GM12878 (cell line): ENCODE measurements at regions not wholly inside any gene's neighbourhood (a gene's known extent, or its start where the extent isn't known, plus 50 kb on each side); places are given as distances from the start of the nearest gene placed in this dataset.

ENCODE experiments used
- ATAC-seq: fragments of 200-7000 bp; cut with Tn5 transposase; 3 replicates; pipeline ENCODE4 v1.9.1; 2020; ENCODE audit warnings: mild to moderate bottlenecking, moderate library complexity
- BruUV-seq: library from RNA; stranded (reverse); fragments of 400-500 nt; replicated peaks from 2 replicates; lab custom pipeline; 2021; lab: Mats Ljungman, UMichigan
- CTCF ChIA-PET: fragments of 300-600 bp; sonication (Branson Sonifier 250); formaldehyde crosslinking; extraction: SDS; loops from one replicate; lab custom pipeline; 2021; ENCODE audit warnings: inconsistent platforms; lab: Yijun Ruan, JAX
- POLR2A ChIA-PET: fragments of 350-600 bp; formaldehyde crosslinking; extraction: SDS; loops from one replicate; lab custom pipeline; 2021; ENCODE audit warnings: inconsistent platforms; lab: Charles Lee
- RAD21 ChIA-PET: fragments of 300-600 bp; sonication (Branson Sonifier 250); formaldehyde crosslinking; loops from one replicate; lab custom pipeline; 2023; ENCODE audit warnings: antibody characterized with exemption; ENCODE audit not compliant: unreplicated experiment; lab: Charles Lee
- SMC1A ChIA-PET: fragments of 300-600 bp; sonication (Branson Sonifier 250); formaldehyde crosslinking; loops from one replicate; lab custom pipeline; 2023; ENCODE audit not compliant: unreplicated experiment, uncharacterized antibody; lab: Charles Lee
- DNase-seq: peaks from one replicate; pipeline ENCODE4 v3.0.0-alpha.2; 2011; ENCODE audit warnings: low read depth, low spot score
- FAIRE-seq: peaks from 3 replicates; lab custom pipeline; 2011; peaks lifted over from hg19 to GRCh38; lab: Jason Lieb, UNC
- H2AFZ ChIP-seq: 2 replicates; pipeline ENCODE4 v1.6.0; 2011; ENCODE audit warnings: low read depth, low read length, control low read depth; ENCODE audit not compliant: control insufficient read depth
- H3K27ac ChIP-seq: 2 replicates; pipeline ENCODE4 v1.5.1; 2011; ENCODE audit warnings: control low read depth; ENCODE audit not compliant: control insufficient read depth, insufficient read depth
- H3K27me3 ChIP-seq, 2 experiments: replicated peaks in 1 of 2; 2 replicates each; pipeline versions ENCODE4 v1.6.0 to v1.6.1; 2011; ENCODE audit warnings: low read length in 1 of 2; ENCODE audit not compliant: control insufficient read depth in 2 of 2, insufficient read depth in 2 of 2
- H3K36me3 ChIP-seq, 2 experiments: 2 replicates each; pipeline ENCODE4 v1.5.1; 2011; ENCODE audit warnings: low read length in 1 of 2; ENCODE audit not compliant: control insufficient read depth in 2 of 2, insufficient read depth in 2 of 2
- H3K4me1 ChIP-seq: 2 replicates; pipeline ENCODE4 v1.6.1; 2011; ENCODE audit warnings: mild to moderate bottlenecking, low read length, moderate library complexity, mixed read lengths; ENCODE audit not compliant: control insufficient read depth, insufficient read depth
- H3K4me2 ChIP-seq: 2 replicates; pipeline ENCODE4 v1.6.0; 2011; ENCODE audit warnings: control low read depth; ENCODE audit not compliant: control insufficient read depth, insufficient read depth
- H3K4me3 ChIP-seq: fragments of 200-600 bp; sonication (generic); 2 replicates; pipeline ENCODE4 v1.5.1; 2016
- H3K79me2 ChIP-seq: 2 replicates; pipeline ENCODE4 v1.6.0; 2011; ENCODE audit warnings: low read length; ENCODE audit not compliant: control insufficient read depth, insufficient read depth
- H3K9ac ChIP-seq: 2 replicates; pipeline ENCODE4 v1.8.0; 2011; ENCODE audit warnings: low read length, control low read depth, mixed read lengths; ENCODE audit not compliant: control insufficient read depth, insufficient read depth
- H3K9me3 ChIP-seq: replicated peaks from 3 replicates; pipeline ENCODE4 v1.5.1; 2011; ENCODE audit warnings: mild to moderate bottlenecking, low read length; ENCODE audit not compliant: control insufficient read depth, insufficient read depth
- H4K20me1 ChIP-seq: 2 replicates; pipeline ENCODE4 v1.6.0; 2011; ENCODE audit not compliant: control insufficient read depth, insufficient read depth
- CBX3 ChIP-seq: fragments of 200-600 bp; sonication (generic); IDR thresholded peaks from 2 replicates; pipeline ENCODE4 v1.6.1; 2016; ENCODE audit warnings: low read depth, borderline replicate concordance
- NR2C1 ChIP-seq: fragments of 450-650 bp; IDR thresholded peaks from 2 replicates; pipeline ENCODE4 v1.6.1; 2017; ENCODE audit warnings: antibody characterized with exemption, mild to moderate bottlenecking, moderate library complexity
- RAD51 ChIP-seq: fragments of 450-650 bp; IDR thresholded peaks from 2 replicates; pipeline ENCODE4 v1.6.1; 2016; ENCODE audit warnings: moderate library complexity, mild to moderate bottlenecking, inconsistent platforms
- RFX5 ChIP-seq: IDR thresholded peaks from 2 replicates; pipeline ENCODE4 v1.6.1; 2011; ENCODE audit warnings: low read depth, low read length, improper control_type of control experiment
- SMARCA5 ChIP-seq: fragments of 450-650 bp; IDR thresholded peaks from 2 replicates; pipeline ENCODE4 v1.6.1; 2017; ENCODE audit warnings: mild to moderate bottlenecking
- SP1 ChIP-seq: IDR thresholded peaks from one replicate; pipeline ENCODE4 v1.6.1; 2011; ENCODE audit warnings: low read depth, low read length
- ZBTB11 ChIP-seq: fragments of 450-650 bp; formaldehyde crosslinking; IDR thresholded peaks from 2 replicates; pipeline ENCODE4 v1.5.0; 2022; ENCODE audit warnings: mild to moderate bottlenecking, missing genetic modification characterization
- WGBS: methylation state at CpG from one replicate; pipeline ENCODE4 v1.1.6; 2016; ENCODE audit warnings: low lambda C conversion rate; ENCODE audit not compliant: insufficient replicate concordance, insufficient coverage; ENCODE audit errors: missing lambda C conversion rate; 5-methylcytosine and 5-hydroxymethylcytosine counted together
- in situ Hi-C: fragments of 300-500 bp; cut with MboI; formaldehyde crosslinking; loops from 9 replicates; pipeline ENCODE4 v1.14.3; 2018; ENCODE audit warnings: mixed read lengths
- intact Hi-C: fragments of 100-400 bp; cut with micrococcal nuclease; formaldehyde crosslinking; loops from one replicate; pipeline ENCODE4 v1.14.2; 2022; ENCODE audit not compliant: unreplicated experiment

GRCh38 chr17:15026088-15026487 is 239.0 kb downstream of the PMP22 start:
- no peak overlapping the region for H3K4me2 ChIP-seq
- 50% methylated on average over 2 of the region's 2 CpGs for WGBS
- no peak overlapping the region for H3K9ac ChIP-seq
- no peak for ATAC-seq
- ChIA-PET POLR2A (no interaction called here), CTCF (no interaction called here), SMC1A (no interaction called here), RAD21 (no interaction called here)
- H2AFZ ChIP-seq, result no peak overlapping the region
- in situ Hi-C loops (no loop called here), intact Hi-C loops (no loop called here)
- H3K27ac ChIP-seq, result no peak overlapping the region
- no peaks in the 10 kb centered on the region for H3K79me2 ChIP-seq
- H3K27me3 ChIP-seq, result no peaks in the 10 kb centered on the region
- DNase-seq, result no peak
- no peaks in the 10 kb centered on the region for H3K9me3 ChIP-seq
- no peaks in the 10 kb centered on the region for H3K36me3 ChIP-seq
- no peak for FAIRE-seq
- no peak overlapping the region for H3K4me3 ChIP-seq
- BruUV-seq, result no TSS peak
- no peaks in the 10 kb centered on the region for H4K20me1 ChIP-seq
- H3K4me1 ChIP-seq, result no peaks in the 10 kb centered on the region
- TF ChIP-seq SMARCA5 (no peak), ZBTB11 (CRISPR knock-in tag) (no peak), SP1 (no peak), RAD51 (no peak), CBX3 (no peak), RFX5 (no peak), NR2C1 (no peak)
